Spleen (tissue), 11 donors: ENCODE measurements at regions not wholly inside any gene's neighbourhood (a gene's known extent, or its start where the extent isn't known, plus 50 kb on each side); places are given as distances from the start of the nearest gene placed in this dataset.

Experiments used
- DNase-seq: peaks from one replicate; pipeline ENCODE4 v3.0.0-alpha.2; 2020
- H3K27ac ChIP-seq, 8 donors: fragments of 200-600 bp; sonication (generic) in 7 of 8; 1 replicate in 4 of 8; 2 replicates in 4 of 8; pipeline versions ENCODE4 v1.5.0 to v1.8.0; 2016 to 2021; ENCODE audit warnings: inconsistent platforms in 4 of 8, mild to moderate bottlenecking in 4 of 8, moderate library complexity in 1 of 8
- H3K27me3 ChIP-seq, 7 donors: fragments of 200-600 bp; sonication (generic) in 6 of 7; replicated peaks in 1 of 7; 1 replicate in 4 of 7; 2 replicates in 3 of 7; pipeline versions ENCODE4 v1.5.0 to v1.8.0; 2016 to 2021; ENCODE audit warnings: inconsistent platforms in 3 of 7, mild to moderate bottlenecking in 1 of 7
- H3K36me3 ChIP-seq, 6 donors: fragments of 200-600 bp; sonication (generic) in 5 of 6; 1 replicate in 4 of 6; 2 replicates in 2 of 6; pipeline versions ENCODE4 v1.5.0 to v1.8.0; 2016 to 2021; ENCODE audit warnings: inconsistent platforms in 2 of 6
- H3K4me1 ChIP-seq, 6 donors: fragments of 200-600 bp; sonication (generic) in 5 of 6; 1 replicate in 3 of 6; 2 replicates in 3 of 6; pipeline versions ENCODE4 v1.5.0 to v1.8.0; 2016 to 2021; ENCODE audit warnings: inconsistent platforms in 3 of 6
- H3K4me3 ChIP-seq, 8 donors: fragments of 200-600 bp; sonication (generic) in 7 of 8; 1 replicate in 4 of 8; 2 replicates in 4 of 8; pipeline versions ENCODE4 v1.5.0 to v1.8.0; 2016 to 2021; ENCODE audit warnings: inconsistent platforms in 4 of 8, mild to moderate bottlenecking in 4 of 8, moderate library complexity in 2 of 8
- H3K9me3 ChIP-seq, 8 donors: fragments of 200-600 bp; sonication (generic) in 7 of 8; 1 replicate in 4 of 8; 2 replicates in 4 of 8; pipeline versions ENCODE4 v1.5.0 to v1.8.0; 2016 to 2021; ENCODE audit warnings: inconsistent platforms in 4 of 8
- CTCF ChIP-seq, 11 experiments: fragments of 200-600 bp in 7 of 11; fragments of 450-650 bp in 4 of 11; sonication (generic) in 4 of 11; IDR thresholded peaks in 8 of 11; conservative IDR thresholded peaks in 3 of 11; 1 replicate in 7 of 11; 2 replicates in 4 of 11; pipeline versions ENCODE4 v1.4.0 to v1.8.0; 2016 to 2021; ENCODE audit warnings: antibody characterized with exemption in 11 of 11, inconsistent platforms in 4 of 11, mild to moderate bottlenecking in 1 of 11
- POLR2A ChIP-seq, 3 donors: fragments of 450-650 bp; IDR thresholded peaks; one replicate each; pipeline ENCODE4 v1.5.1; 2017; ENCODE audit warnings: antibody characterized with exemption in 3 of 3, mild to moderate bottlenecking in 1 of 3
- POLR2AphosphoS5 ChIP-seq, 3 donors: sonication (generic); formaldehyde crosslinking; IDR thresholded peaks; one replicate each; pipeline ENCODE4 v1.5.1; 2017; ENCODE audit warnings: antibody characterized with exemption in 3 of 3
- WGBS, 5 donors: extraction: QIAGEN DNeasy Blood & Tissue Kit in 3 of 5; methylation state at CpG; one replicate each; pipeline versions ENCODE4 v1.1.5 to v1.1.7; 2013 to 2018; 5-methylcytosine and 5-hydroxymethylcytosine counted together
- intact Hi-C: fragments of 100-400 bp; cut with DNase I; formaldehyde crosslinking; loops from one replicate; pipeline ENCODE4 v1.15.0; 2023; ENCODE audit warnings: low total_unique reads
- donor health status: healthy with polysubstance abuse.
- donor health status: DM: no; HTN: no; CAD: no; lungs with moderate emphysema.
- donor health status: DM: no; HTN: no; CAD: no.
- donor health status: Bipolar disorder and iron deficiency.
- donor health status: healthy.
- donor health status: DM: no; HTN: no; CAD: no.
- donor health status: DM: yes; HTN: yes; CAD: no.

GRCh38 chr17:74083321-74083720 lies 120.2 kb upstream of the RPL38 start:
- H3K4me1 ChIP-seq, result no peaks in the 10 kb centered on the region
- 70 to 89% (median 81%) methylated on average over 3 of the region's 3 CpGs for WGBS, 5 donors
- no peak overlapping the region for H3K4me3 ChIP-seq
- intact Hi-C loops, result no loop called here
- no peak for TF ChIP-seq POLR2AphosphoS5 (IDR thresholded peaks at IDR 0.05)
- no peak for TF ChIP-seq POLR2A (IDR thresholded peaks at IDR 0.05)
- no peak for TF ChIP-seq CTCF (IDR thresholded peaks at IDR 0.05 in 8 of 11, conservative IDR thresholded peaks at IDR 0.05 in 3 of 11)
- peaks cover 0 to 50% (median 3%) of the 10 kb centered on the region in 7 donors for H3K27me3 ChIP-seq
- no peak for DNase-seq
- peaks cover 0 to 16% (median 7%) of the 10 kb centered on the region in 8 donors for H3K9me3 ChIP-seq
- H3K36me3 ChIP-seq, result no peaks in the 10 kb centered on the region
- H3K27ac ChIP-seq, result no peak overlapping the region

DNA sequence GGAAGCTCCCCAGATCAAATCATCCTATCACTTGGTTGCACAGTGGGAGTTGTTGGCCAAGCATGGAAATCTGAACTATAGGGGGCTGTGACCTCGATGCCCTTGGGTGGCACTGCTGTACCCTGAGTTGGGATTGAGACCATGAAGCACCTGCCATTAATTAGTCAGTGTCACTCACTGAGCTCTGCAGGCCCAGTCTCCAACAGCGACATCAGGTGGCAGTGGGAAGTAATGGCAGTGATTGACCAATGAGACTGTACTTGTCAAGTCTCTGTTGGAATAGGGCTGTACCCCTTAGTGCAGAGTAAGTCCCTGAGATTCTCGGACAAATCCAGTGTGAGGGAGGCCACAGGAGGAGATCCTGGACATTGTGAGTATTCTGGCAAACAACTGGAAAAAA lies 118.0 kb upstream of the RPL38 start:
- no peaks in the 10 kb centered on the region for H3K4me1 ChIP-seq
- H3K4me3 ChIP-seq, result no peak overlapping the region
- no peaks in the 10 kb centered on the region for H3K36me3 ChIP-seq
- TF ChIP-seq POLR2AphosphoS5 (IDR thresholded peaks at IDR 0.05) (no peak), CTCF (IDR thresholded peaks at IDR 0.05 in 8 of 11, conservative IDR thresholded peaks at IDR 0.05 in 3 of 11) (no peak), POLR2A (IDR thresholded peaks at IDR 0.05) (no peak)
- WGBS, 5 donors, result 43 to 62% (median 52%) methylated on average over 3 of the region's 3 CpGs
- peaks cover 0 to 20% (median 7%) of the 10 kb centered on the region in 8 donors for H3K9me3 ChIP-seq
- no peak overlapping the region for H3K27ac ChIP-seq
- DNase-seq, result no peak
- H3K27me3 ChIP-seq, result peaks cover 0 to 48% (median 6%) of the 10 kb centered on the region in 7 donors
- intact Hi-C loops, result no loop called here

GRCh38 chr17:74087002-74087585 lies 116.4 kb upstream of the RPL38 start:
- Histone ChIP-seq H3K4me3 (no peak overlapping the region), H3K27me3 (peaks cover 0 to 32% (median 6%) of the 10 kb centered on the region in 7 donors), H3K4me1 (no peaks in the 10 kb centered on the region), H3K9me3 (peaks cover 0 to 34% (median 13%) of the 10 kb centered on the region in 8 donors), H3K36me3 (no peaks in the 10 kb centered on the region), H3K27ac (no peak overlapping the region)
- TF ChIP-seq POLR2AphosphoS5 (IDR thresholded peaks at IDR 0.05) (no peak), CTCF (IDR thresholded peaks at IDR 0.05 in 8 of 11, conservative IDR thresholded peaks at IDR 0.05 in 3 of 11) (no peak), POLR2A (IDR thresholded peaks at IDR 0.05) (no peak)
- no peak for DNase-seq
- 68 to 79% (median 75%) methylated on average over 9 of the region's 9 CpGs for WGBS, 5 donors
- intact Hi-C loops, result no loop called here

DNA sequence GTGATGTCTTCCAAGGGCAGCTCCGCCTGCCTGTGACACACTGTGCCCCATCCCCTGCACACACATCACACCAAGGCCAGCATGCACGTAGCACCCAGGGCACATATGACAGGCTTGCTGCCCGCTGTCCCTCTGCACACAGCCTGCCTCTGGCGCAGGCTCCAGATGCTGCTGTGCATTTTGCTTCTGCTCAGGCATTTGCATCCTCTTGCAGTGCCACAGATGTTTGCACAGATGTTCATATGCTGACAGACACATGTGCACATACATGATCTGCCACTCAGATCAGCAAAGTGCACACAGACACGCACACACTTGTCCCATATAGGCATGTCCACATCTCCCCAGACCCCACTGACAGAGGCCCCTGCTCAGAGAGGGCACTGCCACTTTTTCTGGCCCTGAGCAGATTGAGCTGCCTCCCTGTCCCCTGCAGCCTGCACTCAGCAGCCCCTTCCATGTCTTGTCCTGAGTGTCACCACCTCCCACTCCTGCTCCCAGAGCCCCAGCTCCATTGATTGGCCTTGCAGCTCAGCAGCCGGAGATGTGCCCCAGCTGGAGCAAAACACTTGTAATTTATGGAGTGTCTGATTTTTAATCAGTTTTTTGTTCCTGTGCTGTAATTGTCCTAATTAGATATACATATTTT lies 115.1 kb upstream of the RPL38 start:
- Histone ChIP-seq H3K9me3 (peaks cover 0 to 35% (median 13%) of the 10 kb centered on the region in 8 donors), H3K36me3 (no peaks in the 10 kb centered on the region), H3K27me3 (peaks cover 0 to 28% (median 3%) of the 10 kb centered on the region in 7 donors), H3K4me1 (no peaks in the 10 kb centered on the region), H3K4me3 (no peak overlapping the region), H3K27ac (no peak overlapping the region)
- intact Hi-C loops, result no loop called here
- 83 to 89% (median 87%) methylated on average over 6 of the region's 6 CpGs for WGBS, 5 donors
- TF ChIP-seq POLR2AphosphoS5 (IDR thresholded peaks at IDR 0.05) (no peak), POLR2A (IDR thresholded peaks at IDR 0.05) (no peak), CTCF (IDR thresholded peaks at IDR 0.05 in 8 of 11, conservative IDR thresholded peaks at IDR 0.05 in 3 of 11) (no peak)
- no peak for DNase-seq
